ENCODE measurements at regions not wholly inside any gene's neighbourhood (a gene's known extent, or its start where the extent isn't known, plus 50 kb on each side); places are given as distances from the start of the nearest gene placed in this dataset.

GRCh38 chr11:27596802-27597201 is 90.2 kb upstream of the LIN7C start:
- TF ChIP-seq CTCF (IDR thresholded peaks at IDR 0.05) (no peak), POLR2A (IDR thresholded peaks at IDR 0.05) (no peak), EP300 (IDR thresholded peaks at IDR 0.05) (no peak)

All from ovary (tissue), 3 donors.